NCI-H345 treated with DMSO at 0.1 percent for 48 hours (cell line): ENCODE measurements at regions not wholly inside any gene's neighbourhood (a gene's known extent, or its start where the extent isn't known, plus 50 kb on each side); places are given as distances from the start of the nearest gene placed in this dataset.
A peak's percentile ranks its signal among the peaks of the same experiment; 100 is the strongest.
"Not testable (repeated sequence)": the region's sequence is repeated elsewhere in the genome, so short reads cannot be mapped to it uniquely, and the experiment has no call there.

Experiments
- DNase-seq: peaks from one replicate; lab custom pipeline; 2025; ENCODE audit not compliant: unreplicated experiment; lab: John Stamatoyannopoulos, UW

DNA sequence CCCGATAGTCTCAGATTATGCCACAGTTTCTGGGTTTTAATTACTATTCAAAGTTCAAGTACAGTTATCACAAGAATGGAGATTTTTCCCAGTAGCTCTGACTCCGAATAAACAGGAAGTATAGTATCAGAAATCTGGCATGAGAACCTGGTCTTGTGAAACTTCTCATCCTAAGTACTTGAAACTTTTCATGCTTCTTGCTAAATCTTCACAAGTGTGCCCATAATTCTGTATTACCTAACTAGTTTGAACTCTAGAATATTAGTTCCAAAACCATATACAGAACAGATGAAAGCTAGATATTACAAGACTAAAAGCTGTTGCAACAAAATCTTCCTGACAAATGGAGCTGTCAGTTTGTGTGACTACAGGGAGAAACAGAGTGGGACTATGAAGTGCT is 70.5 kb upstream of the CSNK1A1L start:
- no peak for DNase-seq

DNA sequence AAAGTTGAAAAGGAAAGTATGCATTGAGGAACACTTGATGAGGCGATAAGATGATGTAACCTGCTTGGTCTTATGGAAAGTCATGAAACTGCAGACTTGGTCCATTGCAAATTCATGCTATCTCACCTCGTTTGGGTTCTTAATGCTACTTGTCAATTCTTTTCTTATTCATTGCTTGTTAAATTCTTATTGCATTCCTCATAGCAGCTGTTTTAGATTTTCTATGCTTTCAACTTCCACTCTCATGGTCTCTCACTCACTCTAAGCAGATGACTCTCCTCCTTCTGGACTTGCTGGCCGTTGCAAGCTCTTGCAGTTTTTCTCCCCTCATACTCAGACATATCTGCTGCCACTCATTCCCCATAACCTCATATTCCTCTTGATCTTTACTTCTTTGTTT is 67.8 kb upstream of the CSNK1A1L start:
- no peak for DNase-seq

DNA sequence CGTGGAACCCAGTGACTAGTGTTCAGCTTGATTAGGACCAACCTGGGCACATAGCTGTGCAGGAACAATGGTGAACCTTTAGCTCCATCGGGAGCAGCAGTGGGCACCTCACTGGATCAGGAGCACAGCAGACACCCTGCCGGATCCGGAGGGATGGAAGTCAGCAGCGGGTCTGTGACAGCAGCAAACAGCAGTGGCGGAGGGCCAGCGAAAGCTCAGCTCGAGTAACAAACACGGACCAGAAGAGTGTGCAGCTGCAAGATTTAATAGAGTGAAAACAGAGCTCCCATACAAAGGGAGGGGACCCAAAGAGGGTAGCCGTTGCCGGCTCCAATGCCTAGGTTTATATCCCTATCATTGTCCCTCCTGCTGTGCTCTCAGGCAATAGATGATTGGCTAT is 66.8 kb upstream of the CSNK1A1L start:
- DNase-seq: not testable (repeated sequence)

DNA sequence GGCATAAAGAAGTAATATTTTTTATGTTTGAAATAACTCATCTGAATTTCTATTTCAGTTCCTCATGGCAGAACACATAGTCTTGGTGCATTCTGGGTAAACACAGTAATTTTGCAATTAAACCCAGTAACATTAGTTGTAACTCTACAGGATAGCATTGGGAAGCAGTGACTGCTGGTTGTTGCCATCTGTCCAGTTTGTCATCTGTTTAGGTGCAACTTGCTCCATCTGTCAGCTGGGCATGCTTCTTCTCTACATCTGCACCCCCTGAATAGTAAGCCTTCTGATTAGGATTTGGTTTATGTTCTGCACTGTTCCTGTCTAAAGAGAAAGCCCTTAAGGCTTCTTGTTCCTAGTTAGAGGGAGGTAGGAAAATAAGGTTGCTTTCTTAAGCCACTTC is 63.5 kb upstream of the CSNK1A1L start:
- DNase-seq: no peak

DNA sequence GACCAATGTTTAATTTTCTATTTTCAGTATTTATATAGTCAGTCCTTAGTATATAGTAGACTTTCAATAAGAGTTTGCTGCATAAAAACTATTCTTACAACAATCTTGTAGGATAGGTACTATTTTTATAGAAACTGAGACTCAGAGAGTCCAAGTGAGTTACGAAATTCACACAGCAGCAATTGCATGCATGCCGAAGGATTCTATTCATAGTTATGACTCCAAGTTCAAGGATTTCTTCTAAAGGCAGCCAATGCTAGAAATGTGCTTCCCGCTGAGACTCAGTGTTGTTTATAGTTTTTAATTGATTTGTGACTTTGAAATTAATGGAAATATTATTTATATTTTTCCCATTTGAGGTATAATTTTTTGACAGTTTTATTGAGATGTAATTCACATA is 62.7 kb upstream of the CSNK1A1L start:
- no peak for DNase-seq

DNA sequence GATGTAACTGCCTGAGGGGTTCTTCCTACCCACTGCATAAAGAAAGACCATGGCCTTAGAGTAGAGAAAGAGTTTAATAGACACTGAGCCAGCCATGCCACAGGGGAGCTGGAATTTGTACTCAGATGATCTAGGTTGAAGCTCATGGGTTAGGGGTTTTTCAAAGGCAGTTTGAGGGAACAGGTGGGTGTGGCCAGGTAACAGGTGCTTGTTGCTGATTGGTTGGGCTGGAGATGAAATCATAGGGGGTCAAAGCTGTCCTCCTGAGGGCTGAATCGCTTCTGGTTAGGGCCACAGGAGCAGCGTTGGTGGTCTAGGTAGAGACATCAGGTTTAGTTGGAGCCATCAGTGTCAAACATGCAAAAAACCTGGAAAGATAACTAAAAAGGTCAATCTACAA is 59.2 kb upstream of the CSNK1A1L start:
- DNase-seq: no peak

DNA sequence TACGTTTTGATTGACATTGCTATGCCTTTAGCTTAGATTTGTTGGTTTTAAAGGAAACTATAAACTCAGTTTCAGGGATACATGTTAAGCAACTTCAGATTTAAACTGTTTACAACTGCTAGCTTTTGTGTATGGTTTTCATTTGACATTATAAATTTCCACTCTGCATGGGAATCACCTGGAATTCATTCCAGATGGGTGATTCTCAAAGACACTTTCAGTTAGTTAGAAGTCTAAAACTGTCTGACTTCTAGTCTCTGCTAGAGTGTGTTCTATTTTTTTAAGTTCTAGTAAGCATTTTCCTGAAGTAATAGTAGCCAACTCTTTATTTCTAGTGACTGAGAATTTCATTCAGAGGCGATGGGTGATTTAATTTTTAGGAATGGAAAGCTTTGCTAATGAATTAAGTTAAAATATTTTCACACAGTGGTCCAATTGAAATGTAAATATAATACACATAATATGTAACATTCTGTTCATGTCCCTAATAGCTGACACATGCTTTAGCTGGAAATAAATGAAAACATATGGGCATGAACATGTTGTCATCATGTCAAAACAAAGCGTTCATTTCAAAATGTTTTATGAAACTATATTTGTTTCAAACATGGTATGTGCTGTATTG is 58.3 kb upstream of the CSNK1A1L start:
- no peak for DNase-seq

DNA sequence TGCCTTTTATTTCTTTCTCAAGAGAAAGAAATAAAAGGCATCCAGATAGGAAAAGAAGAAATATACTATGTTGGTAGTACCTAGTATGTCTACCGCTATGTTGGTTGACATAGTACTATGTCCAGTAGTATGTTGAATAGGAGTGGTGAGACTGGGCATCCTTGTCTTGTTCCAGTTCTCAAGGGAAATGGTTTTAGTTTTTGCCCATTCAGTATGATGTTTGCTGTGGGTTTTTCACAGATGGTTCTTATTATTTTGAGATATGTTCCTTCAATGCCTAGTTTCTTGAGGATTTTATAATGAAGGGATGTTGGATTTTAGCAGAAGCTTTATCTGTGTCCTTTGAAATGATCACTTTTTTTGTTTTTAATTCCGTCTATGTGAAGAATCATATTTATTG is 53.0 kb upstream of the CSNK1A1L start:
- no peak for DNase-seq

DNA sequence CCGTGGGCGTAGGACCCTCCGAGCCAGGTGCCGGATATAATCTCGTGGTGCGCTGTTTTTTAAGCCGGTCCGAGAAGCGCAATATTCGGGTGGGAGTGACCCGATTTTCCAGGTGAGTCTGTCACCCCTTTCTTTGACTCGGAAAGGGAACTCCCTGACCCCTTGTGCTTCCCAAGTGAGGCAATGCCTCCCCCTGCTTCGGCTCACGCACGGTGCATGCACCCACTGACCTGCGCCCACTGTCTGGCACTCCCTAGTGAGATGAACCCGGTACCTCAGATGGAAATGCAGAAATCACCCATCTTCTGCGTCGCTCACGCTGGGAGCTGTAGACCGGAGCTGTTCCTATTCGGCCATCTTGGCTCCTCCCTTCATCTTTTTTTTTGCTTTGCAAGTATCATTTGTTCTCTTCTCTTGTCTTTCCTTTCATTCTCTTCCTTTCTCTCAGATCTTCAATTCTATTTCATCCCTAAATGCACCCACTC is 50.2 kb upstream of the CSNK1A1L start:
- DNase-seq: peak; percentile 38
